Cardiac fibroblast (primary cell): ENCODE measurements at regions not wholly inside any gene's neighbourhood (a gene's known extent, or its start where the extent isn't known, plus 50 kb on each side); places are given as distances from the start of the nearest gene placed in this dataset.

ENCODE experiments used
- DNase-seq, 2 donors: peaks; one replicate each; pipeline versions ENCODE4 v3.0.0 to v3.0.0-alpha.2; 2010; ENCODE audit warnings: low read depth in 2 of 2
- H3K4me3 ChIP-seq, 2 donors: replicated peaks in 1 of 2; 1 replicate in 1 of 2; 2 replicates in 1 of 2; pipeline ENCODE4 v1.5.1; 2011; ENCODE audit warnings: low read depth in 2 of 2, low read length in 2 of 2, mild to moderate bottlenecking in 2 of 2, moderate library complexity in 1 of 2
- TF ChIP-seq, protein P1 (sequence below): IDR thresholded peaks from one replicate; pipeline ENCODE4 v1.5.1; 2011; ENCODE audit warnings: low read depth, mild to moderate bottlenecking, low read length, inconsistent platforms

DNA sequence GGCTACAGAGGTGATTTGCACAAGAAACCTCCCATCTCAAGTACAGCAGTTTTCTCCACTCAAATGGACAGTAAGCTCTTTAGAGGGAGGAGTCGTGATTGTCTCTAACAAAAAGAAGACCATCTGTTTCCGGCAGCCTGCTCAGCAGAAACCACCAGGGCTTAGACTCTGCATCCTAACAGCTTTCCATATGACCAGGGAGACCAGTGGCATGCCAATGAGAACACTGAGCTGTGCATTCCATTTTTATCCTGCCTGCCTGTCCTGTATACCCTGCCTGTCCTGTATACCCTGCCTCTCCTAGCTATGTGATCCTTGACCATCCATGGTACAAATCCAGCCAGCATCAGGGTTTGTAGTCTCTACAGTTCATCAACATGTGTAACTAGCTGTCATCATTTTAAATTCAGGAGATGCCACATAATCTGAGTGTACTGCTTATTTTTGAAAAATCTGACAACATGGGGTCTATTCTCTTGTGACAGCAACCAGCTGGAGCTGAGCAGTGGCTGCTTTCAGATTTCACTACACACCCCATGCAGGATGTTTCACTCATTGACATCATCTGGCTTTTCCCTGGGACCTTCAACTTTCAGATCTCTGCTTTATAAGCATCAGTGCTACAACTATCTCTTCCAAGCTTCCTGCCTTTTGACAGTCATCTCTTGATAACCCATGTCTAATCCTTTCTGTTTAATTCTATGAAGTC lies 50.5 kb upstream of the POU2AF2 start:
- no peak for DNase-seq
- H3K4me3 ChIP-seq = no peak overlapping the region
- TF ChIP-seq, protein P1, sequence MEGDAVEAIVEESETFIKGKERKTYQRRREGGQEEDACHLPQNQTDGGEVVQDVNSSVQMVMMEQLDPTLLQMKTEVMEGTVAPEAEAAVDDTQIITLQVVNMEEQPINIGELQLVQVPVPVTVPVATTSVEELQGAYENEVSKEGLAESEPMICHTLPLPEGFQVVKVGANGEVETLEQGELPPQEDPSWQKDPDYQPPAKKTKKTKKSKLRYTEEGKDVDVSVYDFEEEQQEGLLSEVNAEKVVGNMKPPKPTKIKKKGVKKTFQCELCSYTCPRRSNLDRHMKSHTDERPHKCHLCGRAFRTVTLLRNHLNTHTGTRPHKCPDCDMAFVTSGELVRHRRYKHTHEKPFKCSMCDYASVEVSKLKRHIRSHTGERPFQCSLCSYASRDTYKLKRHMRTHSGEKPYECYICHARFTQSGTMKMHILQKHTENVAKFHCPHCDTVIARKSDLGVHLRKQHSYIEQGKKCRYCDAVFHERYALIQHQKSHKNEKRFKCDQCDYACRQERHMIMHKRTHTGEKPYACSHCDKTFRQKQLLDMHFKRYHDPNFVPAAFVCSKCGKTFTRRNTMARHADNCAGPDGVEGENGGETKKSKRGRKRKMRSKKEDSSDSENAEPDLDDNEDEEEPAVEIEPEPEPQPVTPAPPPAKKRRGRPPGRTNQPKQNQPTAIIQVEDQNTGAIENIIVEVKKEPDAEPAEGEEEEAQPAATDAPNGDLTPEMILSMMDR = no peak

GRCh38 chr11:111193924-111194490 lies 51.5 kb upstream of the POU2AF2 start:
- peak in 1 of 2 donors; percentile 33 for DNase-seq

DNA sequence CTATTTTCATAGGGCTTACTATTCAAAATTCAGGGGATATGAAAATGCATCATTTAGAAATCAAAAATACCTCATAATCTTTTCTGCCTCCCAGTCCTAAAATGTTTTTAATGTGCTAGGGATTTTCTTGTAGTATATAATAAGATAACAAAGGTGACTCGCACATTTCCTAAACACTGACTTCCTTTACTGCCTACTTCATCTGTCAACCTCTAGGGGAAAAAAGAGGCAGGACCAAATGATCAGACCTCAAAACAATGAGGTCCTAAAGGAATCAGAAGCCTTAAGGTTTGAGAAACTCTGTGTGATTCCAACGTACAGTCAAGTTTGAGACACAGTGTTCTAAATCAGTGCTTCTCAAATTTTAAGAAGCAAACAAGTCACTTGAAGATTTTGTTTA lies 56.1 kb upstream of the POU2AF2 start:
- no peak for DNase-seq
- H3K4me3 ChIP-seq = no peak overlapping the region
- TF ChIP-seq, protein P1 = no peak

More at GRCh38 chr11:111193924-111194490, 51.5 kb upstream of the POU2AF2 start:
- no peak overlapping the region for H3K4me3 ChIP-seq
- TF ChIP-seq, protein P1 = no peak

DNA sequence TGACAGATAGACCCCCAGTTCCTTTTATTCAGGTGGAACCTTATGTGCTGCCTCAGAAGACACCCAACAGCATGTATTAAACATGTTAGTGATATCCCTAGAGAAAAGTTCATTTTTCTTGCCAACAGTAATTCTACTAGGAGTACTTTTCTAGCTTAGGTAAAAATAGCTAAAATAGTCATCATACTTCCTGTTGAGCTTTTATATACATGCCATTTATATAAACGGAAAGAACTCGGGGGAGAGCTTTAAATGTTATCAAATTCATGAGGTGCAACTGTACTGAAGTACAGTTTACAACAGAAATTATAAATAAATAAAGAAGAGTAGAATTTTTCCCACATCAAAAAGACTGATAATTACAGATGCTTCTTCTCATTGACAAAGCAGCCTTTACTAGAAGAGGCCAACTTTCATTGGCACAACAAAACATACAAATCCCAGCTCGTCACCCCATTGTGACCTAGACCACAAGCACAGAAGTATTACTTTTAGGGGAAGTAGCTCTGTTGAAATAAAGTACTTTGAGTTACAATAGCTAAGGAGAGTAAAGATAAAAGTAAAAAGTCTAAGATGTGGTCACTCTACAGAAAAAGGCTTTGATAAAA lies 59.1 kb upstream of the POU2AF2 start:
- H3K4me3 ChIP-seq = no peak overlapping the region
- TF ChIP-seq, protein P1 = no peak
- DNase-seq = peak in 1 of 2 donors; percentile 46

- TF ChIP-seq, protein P1 = no peak
- no peak overlapping the region for H3K4me3 ChIP-seq
- DNase-seq = peak; percentile 11 to 64
Observed at GRCh38 chr11:111185266-111185665, 60.3 kb upstream of the POU2AF2 start.

GRCh38 chr11:111183706-111184105 lies 61.8 kb upstream of the POU2AF2 start:
- H3K4me3 ChIP-seq = no peak overlapping the region
- peak; percentile 13 to 72 for DNase-seq
- TF ChIP-seq, protein P1 = no peak
